Upper lobe of left lung (tissue), 6 donors: ENCODE measurements at regions not wholly inside any gene's neighbourhood (a gene's known extent, or its start where the extent isn't known, plus 50 kb on each side); places are given as distances from the start of the nearest gene placed in this dataset.

Experiments
- ATAC-seq, 2 donors: fragments of 200-7000 bp; cut with Tn5 transposase; one replicate each; pipeline ENCODE4 v1.9.1; 2022; ENCODE audit warnings: mild to moderate bottlenecking in 2 of 2, moderate library complexity in 2 of 2; ENCODE audit not compliant: low FRiP score in 2 of 2
- DNase-seq, 2 donors: peaks; one replicate each; pipeline ENCODE4 v3.0.0-alpha.2; 2019 to 2020
- H3K27ac ChIP-seq, 4 donors: fragments of 200-600 bp; sonication (generic); one replicate each; pipeline ENCODE4 v1.5.1; 2016 to 2019
- H3K27me3 ChIP-seq, 4 donors: fragments of 200-600 bp; sonication (generic); one replicate each; pipeline ENCODE4 v1.5.1; 2017 to 2019
- H3K36me3 ChIP-seq, 4 donors: fragments of 200-600 bp; sonication (generic); one replicate each; pipeline ENCODE4 v1.5.1; 2016 to 2019
- H3K4me1 ChIP-seq, 4 donors: fragments of 200-600 bp; sonication (generic); one replicate each; pipeline ENCODE4 v1.5.1; 2018 to 2019
- H3K4me3 ChIP-seq, 4 donors: fragments of 200-600 bp; sonication (generic); one replicate each; pipeline ENCODE4 v1.5.1; 2017 to 2019; ENCODE audit warnings: mild to moderate bottlenecking in 2 of 4, moderate library complexity in 1 of 4
- H3K9me3 ChIP-seq, 4 donors: fragments of 200-600 bp; sonication (generic); one replicate each; pipeline ENCODE4 v1.5.1; 2018 to 2019
- CTCF ChIP-seq, 6 experiments: fragments of 450-650 bp in 4 of 6; fragments of 200-600 bp in 2 of 6; sonication (generic) in 2 of 6; IDR thresholded peaks; one replicate each; pipeline ENCODE4 v1.5.1; 2016 to 2019; ENCODE audit warnings: antibody characterized with exemption in 6 of 6
- EP300 ChIP-seq, 4 donors: sonication (generic); formaldehyde crosslinking; IDR thresholded peaks; one replicate each; pipeline ENCODE4 v1.5.1; 2017; ENCODE audit warnings: antibody characterized with exemption in 4 of 4, control low read depth in 2 of 4
- POLR2A ChIP-seq, 4 donors: fragments of 450-650 bp; IDR thresholded peaks; one replicate each; pipeline ENCODE4 v1.5.1; 2016 to 2017; ENCODE audit warnings: antibody characterized with exemption in 4 of 4, mild to moderate bottlenecking in 2 of 4
- POLR2AphosphoS5 ChIP-seq, 2 donors: sonication (generic); formaldehyde crosslinking; IDR thresholded peaks; one replicate each; pipeline ENCODE4 v1.5.1; 2017; ENCODE audit warnings: antibody characterized with exemption in 2 of 2
- WGBS, 2 donors: methylation state at CpG; one replicate each; pipeline ENCODE4 v1.1.5; 2017 to 2018; 5-methylcytosine and 5-hydroxymethylcytosine counted together
- donor health status: DM: no; HTN: no; CAD: no; lungs with moderate emphysema.
- donor health status: DM: no; HTN: yes; CAD: no; lungs with severe emphysema.

- Histone ChIP-seq H3K9me3 (no peaks in the 10 kb centered on the region), H3K36me3 (no peaks in the 10 kb centered on the region), H3K27me3 (no peaks in the 10 kb centered on the region), H3K4me3 (no peak overlapping the region), H3K4me1 (no peaks in the 10 kb centered on the region), H3K27ac (no peak overlapping the region)
- DNase-seq (no peak), ATAC-seq (no peak)
- no peak for TF ChIP-seq POLR2A (IDR thresholded peaks at IDR 0.05)
- TF ChIP-seq EP300 (IDR thresholded peaks at IDR 0.05), result no peak
- WGBS, 2 donors, result 78 to 80% methylated on average over 5 of the region's 5 CpGs
Measured at GRCh38 chr21:15964236-15964855, 234.6 kb downstream of the USP25 start.

GRCh38 chr21:15966231-15966630 is 236.4 kb downstream of the USP25 start:
- Histone ChIP-seq H3K27me3 (no peaks in the 10 kb centered on the region), H3K9me3 (no peaks in the 10 kb centered on the region), H3K4me3 (no peak overlapping the region), H3K36me3 (no peaks in the 10 kb centered on the region), H3K4me1 (no peaks in the 10 kb centered on the region), H3K27ac (no peak overlapping the region)
- TF ChIP-seq EP300 (IDR thresholded peaks at IDR 0.05), result no peak
- no peak for TF ChIP-seq POLR2AphosphoS5 (IDR thresholded peaks at IDR 0.05)
- DNase-seq (no peak), ATAC-seq (no peak)
- WGBS, 2 donors, result 83 to 84% methylated on average over 2 of the region's 2 CpGs

- H3K4me1 ChIP-seq, result no peaks in the 10 kb centered on the region
- ATAC-seq (no peak), DNase-seq (no peak)
- no peak overlapping the region for H3K27ac ChIP-seq
- no peak overlapping the region for H3K4me3 ChIP-seq
- no peaks in the 10 kb centered on the region for H3K27me3 ChIP-seq
- no peak for TF ChIP-seq POLR2A (IDR thresholded peaks at IDR 0.05)
- no peak for TF ChIP-seq EP300 (IDR thresholded peaks at IDR 0.05)
- no peak for TF ChIP-seq CTCF (IDR thresholded peaks at IDR 0.05)
- TF ChIP-seq POLR2AphosphoS5 (IDR thresholded peaks at IDR 0.05), result no peak
- no peaks in the 10 kb centered on the region for H3K9me3 ChIP-seq
- H3K36me3 ChIP-seq, result no peaks in the 10 kb centered on the region
- 92 to 93% methylated on average over 1 of the region's 1 CpG for WGBS, 2 donors
Measured at GRCh38 chr21:15966651-15967050, 236.9 kb downstream of the USP25 start.

- H3K27ac ChIP-seq, result no peak overlapping the region
- no peak for ATAC-seq
- WGBS, 2 donors, result 88 to 95% methylated on average over 5 of the region's 5 CpGs
- TF ChIP-seq EP300 (IDR thresholded peaks at IDR 0.05), result no peak
- TF ChIP-seq POLR2A (IDR thresholded peaks at IDR 0.05), result no peak
- TF ChIP-seq CTCF (IDR thresholded peaks at IDR 0.05), result no peak
- no peak for TF ChIP-seq POLR2AphosphoS5 (IDR thresholded peaks at IDR 0.05)
- no peak overlapping the region for H3K4me3 ChIP-seq
- no peak for DNase-seq
- no peaks in the 10 kb centered on the region for H3K9me3 ChIP-seq
- no peaks in the 10 kb centered on the region for H3K27me3 ChIP-seq
- no peaks in the 10 kb centered on the region for H3K4me1 ChIP-seq
- no peaks in the 10 kb centered on the region for H3K36me3 ChIP-seq
Measured at GRCh38 chr21:15967661-15968060, 237.9 kb downstream of the USP25 start.

GRCh38 chr21:15968776-15969310 is 239.1 kb downstream of the USP25 start:
- WGBS, 2 donors, result 65 to 71% methylated on average over 1 of the region's 1 CpG
- ATAC-seq, result no peak
- no peaks in the 10 kb centered on the region for H3K4me1 ChIP-seq

More at GRCh38 chr21:15968776-15969310, 239.1 kb downstream of the USP25 start:
- H3K4me3 ChIP-seq, result no peak overlapping the region
- H3K9me3 ChIP-seq, result no peaks in the 10 kb centered on the region
- DNase-seq, result no peak
- TF ChIP-seq POLR2AphosphoS5 (IDR thresholded peaks at IDR 0.05) (no peak), CTCF (IDR thresholded peaks at IDR 0.05) (no peak)
- no peaks in the 10 kb centered on the region for H3K36me3 ChIP-seq
- H3K27me3 ChIP-seq, result no peaks in the 10 kb centered on the region
- no peak overlapping the region for H3K27ac ChIP-seq
